GM21381 (cell line): ENCODE measurements at regions not wholly inside any gene's neighbourhood (a gene's known extent, or its start where the extent isn't known, plus 50 kb on each side); places are given as distances from the start of the nearest gene placed in this dataset.

Experiments
- ATAC-seq: cut with Tn5 transposase; IDR thresholded peaks from one replicate; pipeline ENCODE4 v1.9.1; 2021; ENCODE audit warnings: mild to moderate bottlenecking, moderate library complexity; ENCODE audit not compliant: unreplicated experiment

DNA sequence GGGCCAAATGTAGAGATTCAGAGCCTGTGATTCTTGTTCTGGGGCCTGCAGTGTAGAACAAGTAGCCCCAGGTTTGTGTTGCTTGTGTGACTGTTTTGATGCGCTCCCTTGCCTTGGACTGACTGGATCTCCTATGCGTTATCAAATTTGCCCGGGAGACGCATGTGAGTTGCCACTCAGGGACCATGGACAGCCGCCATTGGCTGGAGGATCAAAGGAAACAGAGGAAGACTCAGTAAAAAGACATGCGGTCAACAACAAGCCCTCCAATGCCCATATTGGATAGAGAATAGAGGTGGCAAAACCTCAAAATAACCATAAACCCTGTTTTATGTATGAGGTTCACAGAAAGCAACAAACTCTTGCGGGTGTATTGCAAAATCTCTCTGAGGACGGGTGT, 327.5 kb upstream of the IGFBP7 start:
- ATAC-seq, result no peak

DNA sequence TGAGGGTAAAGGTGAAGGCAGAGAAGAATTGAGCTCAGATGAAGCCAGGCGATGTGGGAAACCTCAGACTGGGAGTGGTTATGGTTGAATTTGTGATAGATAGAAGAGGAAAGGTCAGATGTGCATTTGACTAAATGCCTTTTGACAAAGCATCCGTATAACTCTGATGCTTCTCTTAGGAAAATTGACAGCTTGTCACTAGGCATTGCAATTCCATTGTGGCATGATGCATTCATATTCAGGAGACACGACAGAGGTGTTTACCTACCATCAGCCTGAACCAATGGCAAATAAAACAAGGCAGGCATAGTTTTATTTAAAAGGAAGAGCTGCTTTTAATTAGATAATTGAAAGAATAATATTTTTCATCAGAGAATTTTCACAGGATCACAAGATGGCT, 325.1 kb upstream of the IGFBP7 start:
- ATAC-seq, result no peak

DNA sequence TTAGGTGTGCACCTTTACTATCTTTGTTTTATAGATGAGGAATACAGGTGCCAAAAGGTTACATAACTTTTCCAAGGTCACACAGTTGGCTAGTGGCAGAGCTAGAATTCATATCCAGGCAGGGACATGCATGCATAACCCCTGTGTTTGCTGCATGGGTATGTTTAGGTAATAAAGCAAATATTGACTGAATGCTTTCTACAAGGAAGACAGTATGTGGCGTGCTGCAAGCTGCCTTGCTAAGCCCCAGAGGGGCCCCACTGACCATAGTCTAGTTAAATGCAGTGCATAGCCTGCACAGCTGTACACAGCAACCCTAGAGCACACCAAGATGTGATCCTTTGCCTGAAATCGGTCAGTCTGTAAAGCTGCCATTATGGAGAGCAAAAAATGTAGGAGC, 320.5 kb upstream of the IGFBP7 start:
- ATAC-seq, result no peak

DNA sequence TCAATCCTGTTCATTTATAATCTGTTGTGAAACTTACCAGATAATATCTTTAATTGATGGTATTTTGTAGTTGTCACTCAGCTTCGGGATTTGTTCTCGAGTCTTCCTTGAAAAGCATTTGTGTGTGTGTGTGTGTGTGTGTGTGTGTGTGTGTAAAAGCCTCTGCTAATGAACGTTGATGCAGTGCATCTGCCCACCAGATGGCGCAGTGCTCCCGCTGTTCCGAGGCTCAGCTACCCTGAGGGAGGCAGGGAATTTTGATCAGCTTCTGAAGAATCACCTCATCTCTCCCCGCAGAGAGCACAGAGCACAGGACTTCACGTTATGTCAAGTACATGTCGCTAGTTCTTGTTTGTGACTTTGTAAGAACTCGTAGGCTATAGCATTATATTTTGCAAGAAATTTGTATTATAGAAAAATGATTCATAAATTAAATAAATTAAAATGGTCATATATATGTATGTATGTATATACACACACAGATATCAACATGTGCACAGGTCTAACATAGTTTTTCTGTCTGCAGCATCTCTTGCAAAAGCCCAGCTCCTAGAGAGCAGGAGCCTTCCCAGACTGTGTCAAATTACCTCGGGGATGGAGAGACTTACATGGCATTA, 316.7 kb upstream of the IGFBP7 start:
- ATAC-seq, result peak; percentile 84

DNA sequence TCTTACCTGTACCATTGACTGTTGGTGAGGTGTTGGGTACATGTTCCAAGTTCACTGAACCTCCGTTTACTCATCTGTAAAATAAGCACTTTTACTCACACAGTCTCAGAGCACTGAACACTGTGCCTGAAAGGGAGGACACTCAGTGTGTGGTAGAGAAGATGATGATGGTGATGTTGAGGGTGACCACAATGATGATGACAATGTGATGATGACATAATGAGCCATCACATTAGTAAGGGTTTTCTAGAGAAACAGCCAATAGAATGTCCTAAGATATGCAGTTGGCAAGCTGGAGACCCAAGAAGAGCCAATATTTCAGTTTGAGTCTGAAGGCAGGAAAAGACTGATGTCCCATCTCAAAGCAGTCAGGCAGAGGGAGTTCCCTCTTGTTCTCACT, 315.4 kb upstream of the IGFBP7 start:
- no peak for ATAC-seq

DNA sequence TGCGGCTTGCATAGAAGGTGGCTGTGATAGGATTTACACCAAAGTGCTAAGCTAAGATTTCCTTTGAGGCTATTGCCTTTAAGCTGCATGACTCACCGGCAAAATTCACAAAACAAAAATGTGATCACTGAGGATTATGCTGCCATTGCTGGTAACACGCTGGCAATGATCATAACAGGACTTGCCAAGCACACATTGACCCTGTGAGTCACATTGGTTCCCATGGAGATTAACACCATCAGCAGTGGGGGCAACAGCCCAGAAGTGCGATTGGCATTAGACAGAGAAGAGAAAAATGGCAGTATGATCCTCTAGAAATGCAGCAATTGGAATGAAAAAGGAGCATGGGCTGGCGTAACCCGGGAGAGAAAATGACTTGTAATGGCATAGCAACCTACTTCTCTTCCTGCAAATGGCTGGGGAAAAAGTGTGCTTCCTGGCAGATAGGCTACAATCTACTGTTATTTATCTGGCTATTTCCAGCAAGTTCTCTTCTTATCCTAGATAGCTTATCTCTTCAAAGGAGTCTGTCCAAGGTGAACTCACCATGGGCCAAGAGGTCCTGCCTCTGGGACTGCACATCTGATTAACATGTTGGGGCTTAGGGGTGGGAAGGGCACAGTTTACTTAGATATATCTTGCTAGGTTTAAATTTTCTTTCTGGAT, 314.2 kb upstream of the IGFBP7 start:
- ATAC-seq, result no peak

DNA sequence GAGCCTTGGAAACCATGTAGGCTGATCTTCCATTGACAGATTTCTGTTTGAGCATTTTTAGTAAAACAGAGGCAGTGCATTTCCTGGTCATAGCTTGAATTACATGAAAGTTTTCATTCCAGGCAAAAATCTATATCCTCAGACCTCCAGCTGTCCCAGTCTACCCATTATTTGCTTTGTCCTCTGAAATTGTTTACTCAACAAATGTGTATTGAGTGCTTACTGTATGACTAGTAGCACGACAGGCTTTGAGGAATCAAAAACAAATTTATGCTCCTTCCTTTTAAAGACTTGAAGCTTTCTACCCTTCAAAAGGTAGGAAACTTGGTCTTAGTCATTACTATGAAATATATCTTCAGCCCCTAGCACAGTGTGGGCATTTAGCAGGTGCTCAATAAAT, 307.9 kb upstream of the IGFBP7 start:
- ATAC-seq, result no peak

DNA sequence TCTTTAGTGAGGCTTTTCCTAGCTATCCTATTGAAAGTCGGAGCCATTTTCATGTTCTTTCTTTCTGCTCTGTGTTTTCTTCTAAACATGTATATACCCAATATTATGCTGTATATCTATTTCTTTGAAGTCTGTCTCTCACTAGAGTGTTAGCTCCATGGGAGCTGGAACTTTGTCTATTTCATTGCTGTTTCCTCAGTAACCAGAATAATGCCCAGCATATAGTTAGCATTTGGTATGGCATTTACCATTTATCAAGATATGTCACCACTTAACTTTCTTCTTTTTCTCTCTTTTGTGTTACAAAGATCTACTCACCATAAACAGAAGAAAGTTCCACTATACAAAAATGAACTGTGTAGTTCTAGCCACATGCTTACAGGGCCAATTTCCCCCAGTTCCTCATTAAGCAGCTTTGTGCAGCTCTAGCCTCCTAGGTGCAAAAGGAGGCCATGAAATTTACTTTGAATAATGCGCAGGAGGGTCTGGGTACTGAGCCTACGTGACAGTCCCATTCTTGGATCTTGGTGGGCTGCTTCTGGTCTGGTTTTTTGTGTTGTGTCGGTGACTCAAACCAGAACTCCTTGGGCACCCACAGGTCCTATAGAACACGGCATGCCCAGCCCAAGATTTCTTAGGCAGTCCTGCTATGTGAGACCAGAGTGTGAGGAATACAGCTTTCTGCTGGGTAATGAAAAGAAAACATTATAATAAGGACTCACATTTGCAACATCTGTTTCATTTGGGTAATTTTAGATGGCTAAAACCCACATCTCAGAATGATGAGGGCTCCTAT, 302.3 kb upstream of the IGFBP7 start:
- no peak for ATAC-seq

DNA sequence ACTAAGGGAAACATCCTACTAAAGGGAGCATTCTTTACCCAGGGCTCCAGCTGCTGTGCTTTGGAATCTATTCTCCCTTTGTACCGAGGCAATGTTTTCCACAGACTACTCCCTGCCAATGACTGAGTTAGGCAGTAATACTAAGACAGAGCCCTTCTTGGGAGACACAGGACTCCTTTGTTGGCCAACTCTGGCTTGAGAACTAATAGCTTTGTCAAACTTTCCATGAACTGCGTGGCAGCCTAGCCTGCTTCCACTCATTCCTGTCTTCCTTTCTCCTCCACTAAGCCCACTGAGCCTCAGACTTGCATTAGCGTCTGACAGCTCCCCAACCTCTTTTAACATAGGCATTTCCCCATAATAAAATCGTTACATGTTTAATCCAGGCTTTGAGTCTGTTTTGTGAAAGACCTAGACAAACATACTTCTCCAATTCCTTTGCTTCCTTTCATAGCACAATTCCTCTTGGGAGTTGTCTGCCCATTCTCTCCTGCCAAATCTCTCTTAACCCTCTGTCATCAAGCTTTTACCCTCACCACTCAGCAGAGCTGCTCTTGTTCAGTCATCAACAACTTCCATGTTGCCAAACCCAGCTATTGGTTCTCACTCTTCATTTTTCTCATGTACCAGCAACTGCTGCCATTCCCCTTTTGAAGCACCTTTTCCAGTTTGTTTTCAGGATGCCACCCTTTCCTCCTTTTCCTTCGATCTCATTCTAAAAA, 300.3 kb upstream of the IGFBP7 start:
- no peak for ATAC-seq

DNA sequence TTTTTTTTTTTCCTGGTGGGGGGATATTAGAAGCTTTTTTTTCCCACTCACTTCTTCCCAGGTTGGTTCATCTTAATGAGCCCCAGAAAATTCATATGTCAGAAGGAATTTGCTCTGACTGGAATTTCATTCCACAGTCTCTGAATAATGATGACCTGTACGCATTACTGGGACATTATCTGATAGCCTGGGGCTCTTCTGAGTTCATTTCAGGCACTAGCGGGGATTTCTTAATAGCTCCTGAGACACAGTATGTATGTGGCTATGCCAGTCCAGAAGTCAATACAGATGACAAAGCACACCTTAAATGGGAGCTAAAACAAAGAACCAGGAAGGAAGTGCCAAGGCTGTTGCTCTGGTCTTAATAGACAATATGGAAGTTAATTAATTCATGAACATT, 295.2 kb upstream of the IGFBP7 start:
- ATAC-seq, result no peak

DNA sequence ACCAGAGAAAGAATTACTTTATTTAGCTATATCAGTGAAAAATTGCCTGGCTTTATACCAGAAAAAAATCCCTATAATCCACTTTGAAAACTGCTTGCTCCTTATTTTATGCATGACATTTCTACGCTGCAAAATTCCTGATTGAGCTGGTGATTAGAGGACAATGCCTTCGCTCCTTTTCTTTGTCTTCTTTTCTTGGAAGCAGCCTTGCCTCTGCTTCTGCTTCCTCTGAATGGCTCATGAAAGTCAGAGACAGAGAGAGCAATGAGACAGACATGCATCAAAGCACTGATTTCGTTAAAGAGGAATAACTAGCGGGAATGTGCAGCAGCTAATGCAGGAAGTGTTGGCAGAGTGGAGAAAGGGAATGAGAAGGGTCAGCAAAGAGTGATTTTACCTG, 294.3 kb upstream of the IGFBP7 start:
- no peak for ATAC-seq

DNA sequence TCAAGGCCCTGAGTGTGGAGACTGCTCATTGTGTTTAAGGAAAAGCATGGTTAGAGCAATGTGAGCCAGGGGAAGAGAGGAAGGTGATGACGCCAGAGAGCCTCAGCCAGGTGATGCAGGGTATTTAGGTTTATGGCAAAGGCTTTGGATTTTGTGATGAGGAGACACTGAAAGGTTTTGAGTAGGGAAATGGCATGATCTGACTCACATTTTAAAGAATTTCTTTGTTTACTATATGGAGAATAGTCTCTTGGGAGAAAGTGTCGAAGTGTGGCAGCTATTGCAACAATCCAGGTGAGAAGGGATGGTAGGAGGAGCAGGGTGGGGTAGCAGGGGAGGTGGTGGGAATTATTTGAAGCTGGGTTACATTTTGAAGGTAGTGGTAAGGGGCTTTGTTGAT, 293.4 kb upstream of the IGFBP7 start:
- no peak for ATAC-seq

DNA sequence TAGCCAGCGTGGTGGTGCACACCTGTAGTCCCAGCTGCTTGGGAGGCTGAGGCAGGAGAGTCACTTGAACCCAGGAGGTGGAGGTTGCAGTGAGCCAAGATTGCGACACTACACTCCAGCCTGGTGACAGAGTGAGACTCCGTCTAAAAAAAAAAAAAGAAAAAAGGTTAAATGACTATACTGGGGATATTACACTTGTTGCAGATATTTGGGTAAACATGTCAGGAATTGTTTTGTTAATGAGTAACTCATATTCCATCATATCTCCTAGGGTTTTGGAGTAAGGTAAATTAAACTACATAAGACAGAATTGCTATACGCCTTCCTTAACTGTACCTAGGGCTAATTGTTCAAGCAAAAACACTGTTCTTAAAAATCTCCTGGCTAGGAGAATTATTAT, 291.4 kb upstream of the IGFBP7 start:
- no peak for ATAC-seq

DNA sequence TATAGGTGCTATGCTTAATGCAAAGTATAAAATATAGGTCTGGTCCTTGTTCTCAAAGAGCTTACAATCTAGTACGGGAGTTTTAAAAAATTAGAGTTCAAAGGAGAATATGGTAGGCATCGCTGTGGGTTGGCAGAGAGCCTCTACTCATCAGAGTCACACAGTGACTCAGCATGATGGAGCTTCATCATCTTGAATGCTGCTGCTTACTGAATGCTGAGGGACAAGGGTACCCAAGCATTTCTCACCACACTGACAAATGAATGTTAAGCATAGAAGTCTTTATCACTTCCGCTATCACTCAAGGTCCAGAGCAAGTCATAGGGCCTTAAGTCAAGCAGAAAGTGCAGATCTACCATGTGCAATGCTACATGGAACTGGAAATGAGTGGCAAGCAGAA, 268.6 kb upstream of the IGFBP7 start:
- ATAC-seq, result no peak

DNA sequence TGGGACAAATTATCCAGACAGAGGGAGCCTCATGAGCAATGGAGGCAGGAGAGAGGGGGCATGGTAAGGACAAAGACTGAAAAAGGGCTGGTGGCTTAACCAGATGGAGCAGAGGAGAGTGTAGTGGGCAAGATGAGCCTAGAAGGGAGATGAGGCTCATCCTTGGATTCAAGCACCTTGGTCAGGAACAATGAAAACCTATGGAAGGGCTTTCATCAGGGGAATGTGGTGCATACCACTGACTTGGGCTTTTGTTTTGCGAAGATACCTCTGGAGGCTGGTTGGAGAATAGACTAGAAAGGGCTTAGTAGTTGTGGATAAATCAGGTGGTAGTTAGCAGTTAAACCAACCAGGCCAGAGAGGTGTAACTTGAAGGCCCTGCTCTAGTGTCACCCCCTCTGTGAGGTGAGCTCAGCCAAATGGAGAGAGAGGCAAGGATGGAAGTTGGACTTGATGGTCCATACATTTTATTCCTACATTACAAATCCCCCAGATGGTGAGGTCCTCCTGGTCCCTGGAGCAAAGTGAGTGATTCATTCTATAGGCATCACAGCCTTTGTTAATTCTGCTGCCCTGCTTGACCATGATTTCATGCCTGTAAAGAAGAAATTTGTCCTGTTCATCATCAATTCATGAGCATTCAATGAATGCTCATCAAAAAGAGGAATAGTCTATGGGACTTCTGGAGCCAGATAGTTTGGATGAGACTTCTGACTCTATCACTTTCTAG, 264.8 kb upstream of the IGFBP7 start:
- ATAC-seq, result no peak

DNA sequence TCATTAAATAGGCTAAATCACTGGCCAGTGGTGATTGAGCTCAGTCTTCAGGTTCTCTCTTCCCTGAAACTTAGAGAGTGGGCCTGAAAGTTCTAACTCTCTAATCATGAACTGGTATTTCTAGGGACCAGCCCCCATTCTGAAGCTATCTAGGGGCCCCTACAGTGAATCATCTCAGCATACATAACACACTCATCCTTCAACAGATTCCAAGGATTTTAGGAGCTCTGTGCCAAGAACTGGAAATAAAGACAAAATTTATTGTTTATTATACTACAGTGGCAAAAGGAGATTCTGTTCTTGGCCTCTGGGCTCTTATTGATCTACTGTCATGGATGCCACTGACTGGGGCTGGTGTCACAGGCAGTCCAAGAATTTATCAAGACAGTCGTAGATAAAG, 263.8 kb upstream of the IGFBP7 start:
- no peak for ATAC-seq

DNA sequence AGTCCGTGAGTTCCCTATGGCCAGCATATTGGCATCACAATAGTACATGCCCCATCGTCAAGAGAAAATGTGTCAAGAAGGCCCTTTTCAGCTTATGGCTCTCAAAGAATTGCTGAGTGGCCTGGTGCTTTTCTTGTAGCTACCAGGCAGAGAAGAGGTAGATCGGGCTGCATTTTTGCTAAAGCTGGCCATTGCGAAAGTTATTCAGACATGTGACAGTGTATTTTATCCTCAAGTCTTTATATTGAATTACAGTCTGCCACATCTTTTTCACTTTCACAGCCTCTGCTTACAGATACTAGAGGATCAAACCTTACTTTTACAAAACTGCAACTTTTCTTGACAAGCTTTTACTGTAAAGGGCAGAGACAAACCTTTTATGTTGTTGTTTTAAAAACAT, 261.5 kb upstream of the IGFBP7 start:
- ATAC-seq, result no peak

DNA sequence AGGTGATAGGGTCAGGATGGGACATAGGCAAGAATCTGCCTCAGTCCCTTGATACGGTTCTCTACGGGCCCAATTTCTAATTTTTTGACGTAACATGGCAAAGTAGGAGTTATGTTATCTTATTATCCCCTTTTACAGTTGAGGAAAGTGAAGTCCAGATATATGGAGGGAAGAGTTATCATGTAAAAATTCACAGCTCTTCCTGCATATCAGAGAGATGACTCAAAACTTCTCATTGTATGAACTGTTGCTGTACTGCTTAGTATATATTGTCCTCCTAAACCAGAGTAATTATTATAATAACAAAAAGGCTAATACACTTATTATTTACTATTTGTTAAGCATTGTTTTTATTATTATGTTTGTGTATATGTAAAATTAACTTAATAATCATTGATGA, 260.5 kb upstream of the IGFBP7 start:
- no peak for ATAC-seq

DNA sequence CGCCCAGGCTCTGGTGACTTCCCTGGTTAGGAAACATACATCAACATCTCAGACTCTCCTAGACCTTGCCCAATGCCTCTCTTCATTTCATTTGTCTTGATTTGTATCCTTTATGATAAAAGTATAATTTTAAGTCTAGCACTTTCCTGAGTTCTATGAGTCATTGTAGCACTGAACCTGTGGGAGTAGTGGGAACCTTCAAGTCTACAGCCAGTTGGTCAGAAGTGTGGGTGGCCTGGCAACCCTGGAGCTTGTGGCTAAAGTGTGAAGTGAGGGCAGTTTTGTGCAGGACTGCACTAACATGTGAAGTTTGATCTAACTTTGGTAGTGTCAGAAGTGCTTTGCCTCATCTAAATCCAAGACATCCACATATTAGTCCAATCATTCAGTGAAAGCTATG, 259.3 kb upstream of the IGFBP7 start:
- no peak for ATAC-seq

DNA sequence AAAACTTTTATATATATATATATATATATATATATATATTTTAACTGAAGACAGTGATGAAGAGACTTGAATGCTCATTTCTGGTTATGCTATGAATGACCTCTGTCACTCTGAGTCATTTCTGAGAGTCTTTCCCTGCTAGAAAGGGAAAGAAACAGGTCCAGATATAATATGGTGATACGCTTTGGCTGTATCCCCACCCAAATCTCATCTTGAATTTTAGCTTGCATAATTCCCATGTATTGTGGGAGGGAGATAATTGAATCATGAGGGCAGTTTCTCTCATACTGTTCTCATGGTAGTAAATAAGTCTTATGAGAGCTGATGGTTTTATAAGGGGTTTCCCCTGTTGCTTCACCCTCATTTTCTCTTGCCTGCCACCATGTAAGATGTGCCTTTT, 254.1 kb upstream of the IGFBP7 start:
- ATAC-seq, result no peak

DNA sequence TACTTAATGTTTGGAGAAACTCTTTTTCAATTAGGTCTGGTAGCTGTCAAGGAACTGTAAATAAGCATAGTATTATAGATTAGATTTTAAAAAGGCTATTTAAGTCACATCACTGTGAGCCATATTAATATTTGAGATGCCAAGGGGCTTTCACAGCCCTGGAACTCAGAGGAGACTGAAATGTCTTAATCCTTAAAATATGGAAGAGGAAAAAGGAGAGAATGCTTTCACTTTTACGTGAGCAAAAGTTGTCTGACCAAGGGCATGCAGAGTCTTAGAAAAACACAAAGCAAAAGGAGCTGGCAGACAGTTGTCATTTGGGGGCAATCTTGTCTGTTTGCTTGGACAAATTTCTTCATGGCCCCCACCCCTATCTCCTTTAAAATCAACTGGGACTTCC, 253.2 kb upstream of the IGFBP7 start:
- ATAC-seq, result no peak
